Head of caudate nucleus (tissue), 42 donors: ENCODE measurements at regions not wholly inside any gene's neighbourhood (a gene's known extent, or its start where the extent isn't known, plus 50 kb on each side); places are given as distances from the start of the nearest gene placed in this dataset.
"Not testable (repeated sequence)": the region's sequence is repeated elsewhere in the genome, so short reads cannot be mapped to it uniquely, and the experiment has no call there.

Experiments used
- DNase-seq, 42 donors: peaks; one replicate each; pipeline versions ENCODE4 v3.0.0 to v3.0.0-alpha.2; 2020 to 2021; ENCODE audit warnings: mixed read lengths in 7 of 42
- intact Hi-C: fragments of 100-400 bp; cut with DNase I; formaldehyde crosslinking; loops from one replicate; pipeline ENCODE4 v1.15.0; 2022

DNA sequence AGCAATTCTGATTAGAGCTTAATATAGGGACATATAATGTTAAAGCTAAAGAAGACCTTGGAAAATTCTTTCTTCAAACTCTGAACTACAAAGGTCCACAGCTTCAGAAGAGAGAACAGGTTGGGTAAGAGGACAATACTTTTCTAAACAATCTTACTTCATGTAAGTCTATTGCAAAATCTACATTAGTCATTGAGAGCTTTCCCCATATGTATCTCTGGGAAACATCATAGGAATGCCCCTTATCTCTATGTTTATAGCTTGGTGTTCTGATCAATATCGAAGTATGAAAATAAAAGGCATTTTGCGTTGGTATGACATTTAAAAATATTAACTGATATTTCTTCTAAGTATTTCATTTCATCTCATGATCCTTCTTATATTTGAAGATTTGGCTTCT lies 962.6 kb downstream of the AACS start:
- intact Hi-C loops = no loop called here
- DNase-seq = no peak

DNA sequence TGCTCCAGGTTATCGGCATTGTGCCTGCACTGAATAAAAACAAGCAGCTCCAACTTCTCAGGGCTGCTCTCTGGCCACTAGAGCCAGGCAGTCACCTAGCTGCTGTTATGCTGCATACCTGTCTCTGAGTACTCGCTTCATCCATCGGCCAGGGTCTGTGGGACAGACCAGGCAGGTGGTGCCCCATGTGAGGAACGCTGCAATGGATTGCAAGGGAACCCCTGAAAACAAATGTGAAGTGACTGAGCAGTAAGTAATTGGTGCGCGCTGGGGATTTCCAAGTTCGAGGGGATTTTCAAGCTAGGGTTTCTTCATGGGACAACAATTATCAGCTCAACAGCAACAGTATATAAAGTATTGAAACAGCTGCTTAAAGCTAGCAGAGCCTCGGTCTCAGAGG lies 965.3 kb downstream of the AACS start:
- intact Hi-C loops = no loop called here
- no peak for DNase-seq

DNA sequence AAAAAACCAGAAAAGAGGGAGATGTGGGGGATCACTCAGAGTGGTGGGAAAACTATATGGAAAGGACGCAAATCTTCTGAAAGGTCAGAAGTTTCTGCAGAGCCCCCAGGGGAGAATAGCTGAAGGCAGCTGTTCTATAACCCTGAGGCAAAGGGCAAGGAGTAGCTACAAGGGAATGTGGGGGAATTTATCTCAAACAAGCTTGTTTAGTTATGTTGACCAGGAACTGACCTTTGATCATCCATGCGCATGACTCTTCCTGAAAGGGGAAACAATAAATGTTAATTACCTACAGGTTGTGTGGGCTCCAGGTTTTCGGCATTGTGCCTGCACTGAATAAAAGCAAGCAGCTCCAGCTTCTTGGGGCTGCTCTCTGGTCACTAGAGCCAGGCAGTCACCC lies 968.5 kb downstream of the AACS start:
- intact Hi-C loops = no loop called here
- DNase-seq = no peak

DNA sequence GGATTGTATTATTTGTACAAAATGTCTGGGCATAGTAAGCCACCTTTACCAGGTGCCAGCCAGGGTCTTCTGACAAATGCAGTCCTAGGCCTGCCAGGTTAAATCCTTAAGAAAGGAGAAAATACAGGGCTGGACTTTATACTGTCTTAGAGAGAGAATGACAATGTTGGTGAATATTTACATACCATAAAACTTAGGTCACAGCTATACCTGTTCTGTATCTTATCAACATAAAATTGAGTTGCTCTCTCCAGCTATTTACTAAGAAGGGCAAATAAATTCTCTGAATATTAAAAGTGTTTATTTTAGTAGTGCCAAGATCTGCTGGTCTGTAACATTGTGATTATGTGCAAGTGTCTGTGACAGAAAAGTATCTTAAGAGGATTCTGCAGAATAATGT lies 971.1 kb downstream of the AACS start:
- intact Hi-C loops = no loop called here
- DNase-seq = no peak

DNA sequence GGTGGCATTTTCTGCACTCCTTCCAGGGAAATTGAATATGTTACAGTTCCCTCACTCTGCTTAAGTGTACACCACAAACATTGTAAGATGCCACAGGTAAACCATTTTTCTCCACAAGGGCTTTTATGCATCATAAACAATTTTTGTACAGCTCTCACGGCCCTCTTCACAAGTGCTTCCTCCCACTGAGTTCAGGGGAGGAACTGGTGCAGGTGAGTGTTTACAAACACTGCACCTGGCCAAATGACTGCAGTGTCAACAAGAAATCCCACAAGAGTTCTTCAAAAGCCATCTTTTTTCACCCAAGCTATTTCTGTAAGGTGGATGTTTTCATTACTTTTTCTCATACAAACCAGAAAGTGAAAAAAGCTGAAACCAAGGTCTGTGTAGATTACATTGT lies 973.2 kb downstream of the AACS start:
- no peak for DNase-seq
- intact Hi-C loops = no loop called here

DNA sequence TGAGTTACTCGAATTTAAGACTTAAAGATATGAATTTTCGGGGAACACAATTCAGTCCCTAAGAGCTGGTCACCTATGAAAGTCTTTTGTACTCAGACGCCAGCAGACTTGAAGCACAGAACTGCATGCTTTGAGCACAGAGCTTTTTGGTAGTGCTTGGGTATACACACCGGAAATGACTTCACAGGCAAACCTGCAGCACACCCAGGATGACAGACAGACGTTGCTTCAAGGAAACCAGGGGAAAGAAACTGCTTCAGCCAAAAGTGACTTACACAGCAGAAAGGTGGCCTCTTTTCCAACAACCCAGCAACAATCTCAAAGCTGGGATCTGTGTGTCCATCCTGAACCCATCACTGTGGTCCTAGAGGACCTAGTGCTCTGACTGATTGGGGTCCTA lies 975.1 kb downstream of the AACS start:
- intact Hi-C loops = no loop called here
- DNase-seq = no peak

DNA sequence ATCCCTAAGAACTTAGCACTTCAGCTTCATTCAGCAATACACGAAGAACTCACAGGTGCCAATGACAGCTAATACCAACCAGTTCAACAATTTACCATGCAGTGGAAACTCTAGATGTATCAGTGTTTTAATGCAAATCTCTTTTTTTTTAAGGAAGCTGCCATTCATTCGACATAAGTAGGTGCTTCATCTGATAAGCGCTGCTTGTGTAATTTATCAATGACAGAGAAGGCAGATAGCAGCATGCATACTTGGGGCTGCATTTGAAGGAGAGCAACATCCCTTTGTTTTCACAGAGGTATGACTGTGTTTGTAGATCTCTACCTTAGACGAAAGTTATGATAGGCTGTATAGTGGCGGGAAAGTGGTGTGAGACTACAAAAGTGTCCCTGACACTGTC lies 977.1 kb downstream of the AACS start:
- intact Hi-C loops = no loop called here

DNA sequence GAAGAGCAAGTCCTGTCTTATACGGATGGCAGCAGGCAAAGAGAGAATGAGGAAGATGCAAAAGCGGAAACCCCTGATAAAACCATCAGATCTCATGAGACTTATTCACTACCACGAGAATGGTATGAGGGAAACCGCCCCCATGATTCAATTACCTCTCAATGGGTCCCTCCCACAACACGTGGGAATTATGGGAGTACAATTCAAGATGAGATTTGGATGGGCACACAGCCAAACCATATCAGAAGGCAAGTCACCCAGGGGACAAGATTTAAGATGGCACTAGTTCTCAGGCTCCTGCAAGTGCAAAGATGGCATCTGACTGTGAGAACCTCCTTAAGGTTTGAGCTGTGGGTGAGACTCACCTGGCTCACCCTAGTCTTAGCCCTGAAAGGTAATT lies 984.3 kb downstream of the AACS start:
- DNase-seq, intact Hi-C loops: not testable (repeated sequence)

More for the DNA sequence above, 977.1 kb downstream of the AACS start:
- DNase-seq = no peak

DNA sequence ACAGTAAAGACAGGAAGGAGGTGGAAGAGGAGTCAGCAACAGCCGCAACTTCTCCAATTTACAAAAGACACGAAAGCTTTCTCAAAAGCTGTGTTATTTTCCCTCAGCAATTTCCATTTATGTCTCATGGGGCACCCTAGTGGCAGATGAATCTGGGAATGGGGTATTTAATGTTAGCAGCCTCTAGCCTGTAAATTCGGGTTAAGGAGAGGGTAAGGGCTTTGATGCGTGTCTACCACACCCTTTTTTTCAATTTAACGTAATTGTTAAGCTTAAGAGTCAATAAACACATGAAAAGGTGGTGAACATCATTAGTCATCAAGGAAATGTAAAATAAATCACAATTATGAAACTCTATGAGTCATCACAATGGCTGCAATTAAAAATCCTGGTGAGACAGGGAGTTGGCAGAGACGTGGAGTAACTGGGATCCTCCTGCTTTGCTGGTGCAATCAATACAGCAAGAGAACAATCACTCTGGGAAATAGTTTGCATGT lies 986.4 kb downstream of the AACS start:
- intact Hi-C loops = no loop called here
- peak in 7 of 42 donors; percentile 4 to 37 (median 13) for DNase-seq

DNA sequence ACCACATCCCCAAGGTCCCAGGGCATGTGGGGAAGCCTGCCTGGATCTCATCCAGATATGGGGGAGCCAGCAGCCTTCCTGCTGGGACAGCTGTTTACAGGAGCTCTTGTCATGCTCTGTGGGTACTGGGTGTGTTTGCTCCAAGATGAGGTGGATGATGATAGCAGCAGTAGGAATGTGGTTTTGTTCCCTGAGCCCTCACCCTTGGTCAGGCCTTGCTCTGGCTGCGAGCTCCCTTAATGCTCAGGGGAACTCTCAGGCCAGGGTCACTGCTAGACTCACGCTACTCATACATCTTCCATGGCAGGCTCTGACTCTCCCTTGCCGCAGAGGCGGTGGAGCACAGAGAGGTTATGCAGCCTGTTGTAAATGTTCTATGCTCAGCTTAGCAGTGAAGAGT lies 990.3 kb downstream of the AACS start:
- intact Hi-C loops = no loop called here
- DNase-seq = no peak

DNA sequence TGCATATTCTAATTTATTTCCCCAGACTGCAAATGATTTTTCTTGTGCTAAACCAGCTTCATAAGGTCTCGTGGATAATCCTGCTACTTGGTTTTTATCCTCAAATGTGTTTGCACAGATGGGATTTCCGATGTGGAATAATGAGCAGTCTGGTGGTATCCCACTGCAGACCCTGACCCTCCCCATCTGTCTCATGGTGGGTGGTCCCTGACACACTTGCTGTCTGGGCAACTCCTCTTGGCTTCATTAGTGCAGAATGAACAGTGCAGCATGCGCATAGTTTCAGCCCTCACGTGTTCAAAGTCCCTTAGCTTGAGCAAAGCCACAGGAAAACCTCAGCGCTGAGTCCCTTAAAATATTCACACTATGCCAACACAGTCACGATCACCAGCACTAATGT lies 996.5 kb downstream of the AACS start:
- intact Hi-C loops = no loop called here

DNA sequence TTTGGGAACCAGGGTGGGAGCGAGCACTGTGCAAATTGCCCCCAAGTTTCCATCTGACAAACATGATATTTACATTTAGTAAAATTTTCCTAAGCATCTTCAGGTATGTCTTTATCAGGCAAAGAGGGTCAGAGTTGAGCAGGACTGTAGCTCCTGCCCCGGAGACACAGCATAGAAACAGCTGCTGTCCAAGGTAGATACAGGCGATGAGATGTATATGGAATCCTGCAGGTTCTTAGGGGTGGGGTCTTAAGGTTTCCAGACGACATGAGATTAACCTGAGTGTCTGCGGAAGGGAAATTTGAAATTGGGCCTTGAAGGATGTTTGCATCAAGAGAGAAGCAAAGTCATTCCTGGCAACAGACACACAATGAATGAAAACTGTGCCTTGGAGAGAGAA lies 998.8 kb downstream of the AACS start:
- intact Hi-C loops = no loop called here
- no peak for DNase-seq

More for the DNA sequence above, 996.5 kb downstream of the AACS start:
- DNase-seq = no peak

DNA sequence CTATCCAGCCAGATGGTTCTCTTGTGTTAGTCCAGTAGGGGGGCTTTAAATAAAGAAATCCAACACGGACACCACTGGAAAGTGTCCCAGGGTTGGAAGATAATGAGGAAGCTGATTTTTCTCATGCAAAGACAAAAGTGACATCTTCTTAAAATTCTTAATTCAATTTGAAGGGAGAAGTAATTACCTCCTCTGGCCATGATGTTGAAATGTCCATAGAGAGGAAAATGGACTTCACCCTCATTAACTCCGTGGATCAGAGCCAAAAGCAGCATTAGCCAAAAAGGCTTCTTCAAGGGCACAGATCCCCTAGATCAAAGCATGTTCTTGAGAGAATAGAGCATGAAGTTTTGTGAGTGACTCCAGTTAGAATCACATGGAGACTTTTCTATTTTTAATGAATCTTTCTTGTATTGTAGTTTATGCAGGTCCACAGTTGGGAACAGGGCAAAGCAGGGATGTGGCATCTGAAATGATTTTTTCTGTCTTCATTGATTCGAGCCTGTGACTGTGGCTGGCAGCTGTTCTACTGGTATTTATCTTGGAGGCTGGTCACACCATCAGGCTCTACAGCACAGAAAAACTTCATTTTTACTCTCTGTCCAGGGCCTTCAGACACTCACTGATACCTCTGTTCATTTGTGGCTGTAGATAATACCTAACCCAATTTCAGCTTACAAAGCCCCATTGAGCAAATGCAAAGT lies 1002.5 kb downstream of the AACS start:
- no peak for DNase-seq
- intact Hi-C loops = no loop called here

DNA sequence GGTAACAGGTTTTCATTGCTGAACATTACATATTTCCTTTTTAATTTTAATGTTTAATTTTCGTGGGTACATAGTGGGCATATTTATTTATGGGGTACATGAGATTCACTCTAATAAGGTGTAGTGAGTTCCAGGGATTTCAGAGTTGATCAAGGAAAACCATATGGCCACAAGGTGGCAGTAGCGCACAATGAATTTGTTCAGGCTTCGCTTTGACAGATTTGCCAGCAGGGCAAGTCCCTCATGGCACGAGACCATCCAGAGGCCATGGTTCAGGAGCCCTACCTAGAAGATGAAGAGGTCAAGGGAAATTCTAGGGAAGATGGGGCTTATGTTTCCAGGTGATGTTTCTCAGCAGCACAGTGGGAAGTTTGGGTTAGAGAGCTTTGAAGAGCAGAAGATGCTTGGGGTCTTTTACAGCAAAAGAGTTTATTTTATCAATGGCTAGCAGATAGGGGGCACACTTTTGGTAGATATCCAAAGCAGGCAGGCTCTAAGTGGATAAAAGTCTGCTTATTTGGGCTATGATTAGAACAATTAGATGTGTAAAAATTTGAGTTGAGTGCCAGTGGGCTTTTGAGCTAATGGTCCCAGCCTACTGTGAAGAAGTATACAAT lies 1004.4 kb downstream of the AACS start:
- peak in 17 of 42 donors; percentile 5 to 51 (median 32) for DNase-seq

DNA sequence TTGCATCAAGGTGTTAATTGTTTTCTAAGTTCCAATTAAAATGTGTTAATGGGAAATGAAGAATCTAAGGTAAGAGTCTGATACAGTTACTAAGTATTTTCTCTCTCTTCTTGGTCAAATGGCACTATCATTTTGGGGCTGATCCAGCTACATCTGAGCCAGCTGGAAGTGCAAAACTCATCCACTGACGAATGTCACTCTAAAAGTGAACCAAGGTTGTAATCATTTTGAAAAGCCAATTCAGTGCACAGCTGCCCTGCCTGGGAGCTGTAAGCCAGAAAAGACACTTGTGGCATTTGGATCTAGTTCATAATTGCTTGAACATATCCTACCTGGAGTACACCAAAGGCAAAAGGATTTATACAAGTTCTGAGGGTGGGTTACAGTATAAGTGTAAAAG lies 1011.3 kb downstream of the AACS start:
- no peak for DNase-seq
- intact Hi-C loops = no loop called here

More for the DNA sequence above, 1004.4 kb downstream of the AACS start:
- intact Hi-C loops = no loop called here

DNA sequence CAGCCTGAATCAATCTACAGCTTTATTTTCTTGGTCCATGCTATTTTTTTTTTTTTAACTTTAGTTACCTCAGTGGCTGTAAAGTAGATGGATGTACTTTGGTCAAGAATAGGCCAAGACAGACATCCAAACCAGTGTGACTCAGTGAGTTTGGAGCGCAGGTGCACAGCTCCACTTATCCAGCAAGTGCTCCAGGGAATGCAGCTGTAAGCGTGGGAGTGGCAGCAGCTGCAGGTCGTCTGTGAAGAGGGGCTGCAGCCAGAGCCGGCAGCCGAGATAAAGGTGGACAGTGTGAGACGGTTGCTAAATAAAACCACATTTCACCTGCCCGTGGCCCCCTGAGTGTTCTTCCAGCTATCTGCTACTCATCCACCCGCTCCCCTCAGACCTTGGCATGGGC lies 1018.7 kb downstream of the AACS start:
- no peak for DNase-seq
- intact Hi-C loops = no loop called here

DNA sequence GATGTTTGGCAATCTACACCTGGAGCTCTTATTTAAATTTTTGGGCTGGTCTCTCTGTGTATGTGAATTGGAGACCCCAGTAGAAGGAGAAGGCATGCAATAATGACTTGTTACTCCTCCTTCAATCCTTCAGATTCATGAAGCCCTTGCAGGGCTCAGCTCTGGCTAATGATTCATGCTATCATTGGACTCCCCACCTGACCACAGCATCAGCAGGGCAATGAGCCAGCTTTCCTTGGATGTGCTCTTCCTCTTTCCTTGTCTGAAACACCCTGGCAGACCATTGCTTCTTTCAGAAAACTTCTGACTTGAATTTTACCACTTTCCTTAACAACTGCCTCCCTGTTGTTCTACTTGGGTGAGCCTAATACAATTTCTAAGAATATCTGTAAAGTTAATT lies 1019.2 kb downstream of the AACS start:
- intact Hi-C loops = no loop called here
- no peak for DNase-seq

DNA sequence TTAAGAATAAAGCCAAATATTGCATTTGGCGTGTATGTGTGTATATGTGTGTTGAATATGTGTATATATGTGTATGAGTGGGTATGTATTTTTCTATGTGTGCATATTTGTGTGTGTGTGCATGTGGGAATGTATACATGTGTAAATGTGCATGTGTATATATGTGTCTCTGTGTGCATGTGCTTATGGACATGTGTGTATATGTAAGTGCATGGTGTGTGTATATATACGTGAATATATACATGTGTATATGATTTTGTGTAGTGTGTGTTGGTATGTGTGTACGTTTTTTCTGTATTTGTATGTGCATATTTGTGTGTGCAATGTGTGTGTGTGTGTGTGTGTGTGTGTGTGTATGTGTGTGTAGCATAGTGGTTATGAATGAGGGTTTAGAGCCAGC lies 1021.0 kb downstream of the AACS start:
- intact Hi-C loops = no loop called here
- DNase-seq = no peak

DNA sequence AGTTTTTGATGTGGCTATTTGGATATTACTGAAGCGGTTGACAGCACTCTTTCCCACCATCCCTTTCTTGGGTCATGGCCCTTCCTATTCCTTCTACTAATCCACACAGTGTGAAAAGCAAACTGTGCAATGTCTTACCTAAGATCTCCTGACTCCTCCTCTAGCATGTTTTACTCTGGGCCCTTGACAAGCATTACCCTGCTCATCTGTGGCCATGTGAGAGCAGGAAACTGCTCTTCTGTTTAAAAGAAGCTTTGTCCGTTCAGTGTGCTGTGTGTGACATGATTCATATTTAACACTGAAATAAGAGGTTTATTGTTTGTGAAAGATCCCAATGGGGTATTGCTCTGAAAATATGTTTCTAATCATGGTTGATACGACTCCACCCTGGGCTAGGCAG lies 1022.5 kb downstream of the AACS start:
- intact Hi-C loops = no loop called here
- DNase-seq = no peak

DNA sequence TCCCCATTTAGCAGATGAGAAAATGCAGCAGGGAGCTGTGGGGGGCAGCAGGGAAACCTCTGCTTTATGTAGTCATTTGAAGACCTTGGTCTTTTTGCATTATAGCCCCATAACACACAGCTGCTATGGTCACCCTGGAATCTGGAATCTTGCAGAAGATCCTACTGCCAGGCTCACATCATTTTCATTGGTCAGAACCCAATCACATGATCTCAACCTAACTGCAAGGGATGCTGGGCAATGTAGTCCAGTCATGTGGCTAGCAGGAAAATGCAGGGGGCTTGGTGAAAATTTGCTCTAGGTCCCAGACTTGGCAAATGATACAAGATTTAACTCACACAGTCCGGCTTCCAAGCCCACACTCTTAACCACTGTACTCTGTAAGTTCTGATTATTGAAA lies 1028.7 kb downstream of the AACS start:
- DNase-seq = peak in 16 of 42 donors; percentile 6 to 49 (median 24)
- intact Hi-C loops = no loop called here
